ENCODE measurements at regions not wholly inside any gene's neighbourhood (a gene's known extent, or its start where the extent isn't known, plus 50 kb on each side); places are given as distances from the start of the nearest gene placed in this dataset.
"Not testable (repeated sequence)": the region's sequence is repeated elsewhere in the genome, so short reads cannot be mapped to it uniquely, and the experiment has no call there.

- Mint-ChIP-seq H3K27ac (no peak overlapping the region), H3K9me3 (ENCODE audit: low read depth) (no peaks in the 10 kb centered on the region), H3K27me3 (no peaks in the 10 kb centered on the region), H3K4me3 (no peak overlapping the region), H3K4me1 (peaks cover 5% of the 10 kb centered on the region), H3K36me3 (ENCODE audit: low read depth) (no peaks in the 10 kb centered on the region)
- ChIA-PET CTCF (interaction anchor here (0.8 kb wide), 1 partner anchor 35 kb away, joined by 3 read pairs; no protein-coding TSS in a partner anchor), POLR2A (interaction anchor here (0.6 kb wide), 1 partner anchor 189 kb away, joined by 3 read pairs; no protein-coding TSS in a partner anchor)
- intact Hi-C loops (cut with DNase I, micrococcal nuclease): no loop called here
- ATAC-seq: peak; percentile 65
- no peak for DNase-seq
Observed at GRCh38 chr15:54803134-54803808, 393.5 kb downstream of the RSL24D1 start.

GRCh38 chr15:54792526-54792925 is 404.2 kb downstream of the RSL24D1 start:
- ATAC-seq (no peak), DNase-seq (no peak)
- ChIA-PET POLR2A (no interaction called here), CTCF (no interaction called here)
- H3K27me3 Mint-ChIP-seq: peaks cover 2% of the 10 kb centered on the region
- H3K4me1 Mint-ChIP-seq: no peaks in the 10 kb centered on the region
- H3K36me3 Mint-ChIP-seq (ENCODE audit: low read depth): no peaks in the 10 kb centered on the region
- no peak overlapping the region for H3K4me3 Mint-ChIP-seq
- no peak overlapping the region for H3K27ac Mint-ChIP-seq
- intact Hi-C loops (cut with DNase I, micrococcal nuclease): no loop called here
- H3K9me3 Mint-ChIP-seq (ENCODE audit: low read depth): no peaks in the 10 kb centered on the region

- Mint-ChIP-seq H3K27ac (no peak overlapping the region), H3K4me3 (no peak overlapping the region), H3K9me3 (ENCODE audit: low read depth) (peaks cover 4% of the 10 kb centered on the region), H3K36me3 (ENCODE audit: low read depth) (no peaks in the 10 kb centered on the region), H3K4me1 (no peaks in the 10 kb centered on the region), H3K27me3 (peaks cover 2% of the 10 kb centered on the region)
- intact Hi-C loops (cut with DNase I, micrococcal nuclease): no loop called here
- no peak for DNase-seq
- ATAC-seq: no peak
- POLR2A ChIA-PET: no interaction called here
- CTCF ChIA-PET: no interaction called here
Observed at GRCh38 chr15:54790693-54791092, 406.0 kb downstream of the RSL24D1 start.

GRCh38 chr15:54789376-54789775 is 407.4 kb downstream of the RSL24D1 start:
- DNase-seq (no peak), ATAC-seq (no peak)
- H3K27ac Mint-ChIP-seq: no peak overlapping the region
- peaks cover 9% of the 10 kb centered on the region for H3K9me3 Mint-ChIP-seq (ENCODE audit: low read depth)
- peaks cover 1% of the 10 kb centered on the region for H3K27me3 Mint-ChIP-seq
- intact Hi-C loops (cut with DNase I, micrococcal nuclease): no loop called here
- H3K4me1 Mint-ChIP-seq: no peaks in the 10 kb centered on the region
- no peaks in the 10 kb centered on the region for H3K36me3 Mint-ChIP-seq (ENCODE audit: low read depth)
- no peak overlapping the region for H3K4me3 Mint-ChIP-seq
- CTCF ChIA-PET: no interaction called here
- POLR2A ChIA-PET: no interaction called here

GRCh38 chr15:54781220-54781619 is 415.5 kb downstream of the RSL24D1 start:
- H3K4me3 Mint-ChIP-seq; ATAC-seq; POLR2A ChIA-PET; intact Hi-C loops (cut with DNase I, micrococcal nuclease); H3K27ac Mint-ChIP-seq; H3K36me3 Mint-ChIP-seq (ENCODE audit: low read depth); H3K27me3 Mint-ChIP-seq; DNase-seq; H3K4me1 Mint-ChIP-seq; CTCF ChIA-PET: not testable (repeated sequence)
- peaks cover 12% of the 10 kb centered on the region for H3K9me3 Mint-ChIP-seq (ENCODE audit: low read depth)

GRCh38 chr15:54779271-54779670 is 417.5 kb downstream of the RSL24D1 start:
- intact Hi-C loops (cut with DNase I, micrococcal nuclease): no loop called here
- CTCF ChIA-PET: no interaction called here
- Mint-ChIP-seq H3K9me3 (ENCODE audit: low read depth) (peaks cover 6% of the 10 kb centered on the region), H3K4me3 (no peak overlapping the region), H3K27me3 (peaks cover 2% of the 10 kb centered on the region), H3K4me1 (no peaks in the 10 kb centered on the region), H3K36me3 (ENCODE audit: low read depth) (no peaks in the 10 kb centered on the region), H3K27ac (no peak overlapping the region)
- DNase-seq (no peak), ATAC-seq (no peak)
- POLR2A ChIA-PET: no interaction called here

GRCh38 chr15:54776410-54776809 is 420.3 kb downstream of the RSL24D1 start:
- no peak overlapping the region for H3K4me3 Mint-ChIP-seq
- no peak overlapping the region for H3K27ac Mint-ChIP-seq
- ChIA-PET CTCF (no interaction called here), POLR2A (no interaction called here)
- intact Hi-C loops (cut with DNase I, micrococcal nuclease): no loop called here
- H3K9me3 Mint-ChIP-seq (ENCODE audit: low read depth): peaks cover 4% of the 10 kb centered on the region
- H3K4me1 Mint-ChIP-seq: no peaks in the 10 kb centered on the region
- peaks cover 2% of the 10 kb centered on the region for H3K27me3 Mint-ChIP-seq
- ATAC-seq (no peak), DNase-seq (no peak)
- H3K36me3 Mint-ChIP-seq (ENCODE audit: low read depth): no peaks in the 10 kb centered on the region

GRCh38 chr15:54772663-54773062 is 424.1 kb downstream of the RSL24D1 start:
- H3K4me3 Mint-ChIP-seq: no peak overlapping the region
- peaks cover 2% of the 10 kb centered on the region for H3K27me3 Mint-ChIP-seq
- no peak overlapping the region for H3K27ac Mint-ChIP-seq
- H3K9me3 Mint-ChIP-seq (ENCODE audit: low read depth): peaks cover 11% of the 10 kb centered on the region
- no peaks in the 10 kb centered on the region for H3K36me3 Mint-ChIP-seq (ENCODE audit: low read depth)
- H3K4me1 Mint-ChIP-seq: no peaks in the 10 kb centered on the region
- ATAC-seq (no peak), DNase-seq (no peak)
- ChIA-PET CTCF (interaction anchor here (0.6 kb wide), 1 partner anchor 1144 kb away, joined by 3 read pairs; no protein-coding TSS in a partner anchor), POLR2A (no interaction called here)
- intact Hi-C loops (cut with DNase I, micrococcal nuclease): no loop called here

GRCh38 chr15:54749461-54749860 is 447.3 kb downstream of the RSL24D1 start:
- H3K27me3 Mint-ChIP-seq; H3K27ac Mint-ChIP-seq; H3K4me1 Mint-ChIP-seq; H3K4me3 Mint-ChIP-seq; H3K36me3 Mint-ChIP-seq (ENCODE audit: low read depth); CTCF ChIA-PET; intact Hi-C loops (cut with DNase I, micrococcal nuclease); ATAC-seq; DNase-seq; H3K9me3 Mint-ChIP-seq (ENCODE audit: low read depth); POLR2A ChIA-PET: not testable (repeated sequence)

GRCh38 chr15:54722342-54722986 is 474.3 kb downstream of the RSL24D1 start:
- DNase-seq: no peak
- H3K27ac Mint-ChIP-seq: no peak overlapping the region
- no peak for ATAC-seq
- H3K9me3 Mint-ChIP-seq (ENCODE audit: low read depth): peaks cover 8% of the 10 kb centered on the region
- no peaks in the 10 kb centered on the region for H3K4me1 Mint-ChIP-seq
- H3K4me3 Mint-ChIP-seq: no peak overlapping the region
- ChIA-PET POLR2A (no interaction called here), CTCF (no interaction called here)
- no peaks in the 10 kb centered on the region for H3K27me3 Mint-ChIP-seq
- no peaks in the 10 kb centered on the region for H3K36me3 Mint-ChIP-seq (ENCODE audit: low read depth)
- intact Hi-C loops (cut with DNase I, micrococcal nuclease): no loop called here

- Mint-ChIP-seq H3K9me3 (ENCODE audit: low read depth) (peaks cover 7% of the 10 kb centered on the region), H3K36me3 (ENCODE audit: low read depth) (no peaks in the 10 kb centered on the region), H3K4me3 (no peak overlapping the region), H3K4me1 (no peaks in the 10 kb centered on the region), H3K27ac (no peak overlapping the region), H3K27me3 (no peaks in the 10 kb centered on the region)
- intact Hi-C loops (cut with DNase I, micrococcal nuclease): no loop called here
- ATAC-seq: no peak
- CTCF ChIA-PET: no interaction called here
- DNase-seq: no peak
- POLR2A ChIA-PET: no interaction called here
Observed at GRCh38 chr15:54719325-54719724, 477.4 kb downstream of the RSL24D1 start.

GRCh38 chr15:54707805-54708752 is 488.7 kb downstream of the RSL24D1 start:
- H3K4me3 Mint-ChIP-seq: no peak overlapping the region
- no peak for DNase-seq
- H3K36me3 Mint-ChIP-seq (ENCODE audit: low read depth): no peaks in the 10 kb centered on the region
- intact Hi-C loops (cut with DNase I, micrococcal nuclease): no loop called here
- no peaks in the 10 kb centered on the region for H3K4me1 Mint-ChIP-seq
- POLR2A ChIA-PET: no interaction called here
- H3K27ac Mint-ChIP-seq: no peak overlapping the region
- CTCF ChIA-PET: no interaction called here
- H3K27me3 Mint-ChIP-seq: no peaks in the 10 kb centered on the region
- no peaks in the 10 kb centered on the region for H3K9me3 Mint-ChIP-seq (ENCODE audit: low read depth)
- no peak for ATAC-seq

Data from activated CD4-positive, alpha-beta T cell treated with anti-CD3 and anti-CD28 coated beads for 36 hours (primary cell).